DMS153 (cell line): ENCODE measurements at regions not wholly inside any gene's neighbourhood (a gene's known extent, or its start where the extent isn't known, plus 50 kb on each side); places are given as distances from the start of the nearest gene placed in this dataset.

Experiments used
- DNase-seq: peaks from one replicate; lab custom pipeline; 2025; lab: John Stamatoyannopoulos, UW

DNA sequence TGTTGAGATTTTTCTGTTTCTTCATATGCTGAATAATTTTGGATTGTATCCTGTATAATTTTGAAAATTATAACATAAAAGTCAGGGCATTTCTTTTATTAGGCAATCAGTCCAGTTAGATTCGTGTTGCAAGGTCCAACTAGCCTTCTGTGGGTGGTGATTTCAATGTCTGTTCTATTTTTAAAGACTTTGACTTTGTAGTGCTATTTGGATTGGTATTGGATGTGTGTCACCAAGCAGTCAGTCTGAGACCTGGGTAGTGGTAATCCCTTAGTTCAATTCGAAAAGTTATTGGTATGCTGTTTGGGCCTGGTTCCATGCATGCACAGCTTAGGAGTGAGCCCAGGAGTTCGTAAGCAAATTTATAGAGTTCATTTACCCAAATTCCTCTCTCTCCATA, 82.2 kb downstream of the EPDR1 start:
- DNase-seq: no peak

DNA sequence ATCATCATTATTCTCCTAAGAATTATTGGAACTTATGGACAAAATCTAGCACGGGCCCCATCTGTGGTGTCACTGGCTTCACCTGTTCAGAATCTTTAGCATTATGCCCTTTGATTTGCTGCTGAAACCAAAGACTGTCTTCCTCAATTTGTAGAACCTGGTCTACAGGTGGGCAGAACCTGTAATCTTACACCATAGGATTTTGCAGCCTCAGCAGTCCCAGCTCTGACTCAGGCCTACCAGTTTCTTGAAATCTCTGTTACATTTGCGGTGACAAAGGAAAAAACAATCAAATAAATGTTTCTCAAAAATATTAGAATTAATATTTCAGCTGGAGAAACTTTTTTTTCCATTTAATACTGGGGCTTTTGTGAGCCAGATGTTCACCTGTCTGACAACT, 86.1 kb downstream of the EPDR1 start:
- DNase-seq: no peak

DNA sequence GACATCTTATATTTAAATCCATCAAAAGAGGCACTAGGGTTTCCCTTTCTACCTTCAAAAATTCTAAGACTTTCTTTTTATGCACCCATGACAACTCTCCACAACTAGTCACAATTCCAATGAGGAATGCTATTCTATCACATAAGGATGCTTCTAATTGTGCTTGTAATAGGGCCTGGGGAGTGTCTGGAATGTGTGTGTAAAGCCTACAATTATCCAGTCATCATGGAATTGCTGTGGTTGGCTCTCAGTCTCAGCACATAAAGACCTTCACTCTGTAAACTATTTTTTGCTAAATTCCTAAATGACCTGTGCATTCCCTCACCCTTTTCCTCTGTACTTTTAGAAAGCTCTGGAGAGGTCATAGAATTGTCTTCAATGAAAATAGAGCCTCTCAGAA, 86.7 kb downstream of the EPDR1 start:
- no peak for DNase-seq

GRCh38 chr7:38013246-38013645, 92.8 kb downstream of the EPDR1 start:
- DNase-seq: no peak

DNA sequence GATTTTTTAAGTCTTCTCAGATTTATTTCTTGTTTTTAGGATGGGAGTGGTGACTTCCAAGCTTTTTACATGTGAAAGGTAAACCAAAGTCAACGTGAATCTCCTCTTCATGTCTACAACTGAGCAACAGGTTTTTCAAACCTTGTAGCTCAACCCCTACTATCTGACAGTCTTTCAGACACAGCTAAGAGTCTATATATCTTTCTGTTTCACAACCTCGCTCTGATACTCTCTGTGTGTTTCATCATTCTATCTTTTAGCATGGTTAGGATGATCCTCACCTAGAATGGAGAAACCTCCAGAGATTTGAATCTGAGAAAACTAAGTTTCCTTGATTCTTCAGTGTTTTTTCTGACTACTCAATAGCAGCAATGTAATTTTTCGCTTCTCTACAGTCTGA, 96.1 kb downstream of the EPDR1 start:
- DNase-seq: no peak

DNA sequence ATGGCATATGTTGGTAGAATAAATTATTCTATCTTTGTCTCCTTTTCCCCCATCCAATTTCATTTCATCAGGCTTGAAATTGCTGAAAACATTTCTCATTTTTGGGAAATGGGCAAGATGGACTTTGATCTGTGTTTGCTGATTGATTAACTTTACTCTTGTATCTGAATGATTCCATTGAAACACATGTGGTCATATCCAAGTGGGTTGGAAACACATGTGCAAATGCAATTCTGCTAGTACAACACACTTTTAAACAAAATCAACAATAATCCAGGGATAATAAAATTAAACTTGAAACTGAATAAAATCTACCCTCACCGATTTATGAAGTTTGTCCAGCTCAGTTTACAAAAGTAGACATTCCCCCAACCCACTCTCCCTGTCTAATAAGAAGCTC, 96.9 kb downstream of the EPDR1 start:
- DNase-seq: no peak

- DNase-seq: no peak
Observed at GRCh38 chr7:38020121-38020785, 99.8 kb downstream of the EPDR1 start.

- no peak for DNase-seq
Observed at GRCh38 chr7:38021892-38022291, 101.5 kb downstream of the EPDR1 start.

DNA sequence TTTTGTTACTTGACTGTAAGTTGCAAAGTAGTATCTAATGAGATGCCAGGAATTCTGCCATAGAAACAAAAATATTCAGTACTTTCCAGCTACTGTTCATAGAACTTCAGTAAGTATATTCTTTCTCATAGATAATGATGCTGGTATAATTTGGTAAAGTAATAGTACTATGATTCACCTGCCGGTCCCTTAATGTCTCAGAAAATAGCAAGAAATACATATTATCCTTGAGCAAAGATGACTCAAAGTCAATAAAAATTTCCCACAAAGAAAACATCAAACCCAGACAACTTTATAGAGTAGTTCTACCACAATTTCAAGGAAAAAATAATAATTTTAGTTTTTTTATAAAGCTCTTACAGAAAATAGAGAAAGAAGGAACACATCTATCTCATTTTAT, 105.4 kb downstream of the EPDR1 start:
- DNase-seq: no peak

GRCh38 chr7:38027884-38028455, 107.5 kb downstream of the EPDR1 start:
- no peak for DNase-seq

DNA sequence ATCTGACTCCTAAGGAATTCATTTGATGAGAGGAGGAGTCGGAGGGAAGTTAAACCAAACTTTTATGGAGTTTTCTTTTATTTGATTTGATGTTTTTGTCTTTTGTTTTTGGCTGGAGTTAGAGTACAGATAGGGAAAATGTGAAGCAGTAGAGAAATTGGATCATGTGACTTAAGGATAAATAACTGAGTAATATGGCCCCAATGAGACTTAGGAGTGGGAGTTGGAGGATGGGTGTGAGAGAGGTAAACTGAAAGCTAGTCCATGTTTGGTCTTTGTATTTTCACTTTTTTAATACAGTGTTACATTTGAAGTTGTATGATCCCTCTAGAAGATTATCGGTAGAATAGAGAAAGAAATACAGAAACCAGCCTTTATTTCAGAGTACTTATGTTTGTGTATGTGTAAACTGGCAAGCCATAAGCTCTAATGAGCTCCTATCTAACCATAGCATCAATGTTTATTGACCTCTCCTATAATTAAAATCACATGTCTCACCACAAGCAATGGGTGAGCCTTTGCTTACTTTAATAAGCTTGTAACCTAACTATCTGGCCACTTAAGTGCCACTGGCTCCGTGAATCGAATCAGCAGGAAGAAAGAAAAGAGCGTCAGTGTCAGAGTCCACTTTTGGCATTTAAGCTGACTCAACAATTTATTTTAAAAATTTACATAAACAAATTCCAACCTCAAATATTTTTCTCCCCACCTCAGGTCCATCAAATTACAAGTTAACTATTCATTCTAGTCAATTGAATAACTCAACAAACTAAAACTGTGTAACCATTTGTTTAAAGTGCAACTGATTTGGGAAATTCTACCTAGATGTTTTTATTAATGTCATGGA, 113.8 kb downstream of the EPDR1 start:
- no peak for DNase-seq

GRCh38 chr7:38040831-38041230, 120.4 kb downstream of the EPDR1 start:
- no peak for DNase-seq

DNA sequence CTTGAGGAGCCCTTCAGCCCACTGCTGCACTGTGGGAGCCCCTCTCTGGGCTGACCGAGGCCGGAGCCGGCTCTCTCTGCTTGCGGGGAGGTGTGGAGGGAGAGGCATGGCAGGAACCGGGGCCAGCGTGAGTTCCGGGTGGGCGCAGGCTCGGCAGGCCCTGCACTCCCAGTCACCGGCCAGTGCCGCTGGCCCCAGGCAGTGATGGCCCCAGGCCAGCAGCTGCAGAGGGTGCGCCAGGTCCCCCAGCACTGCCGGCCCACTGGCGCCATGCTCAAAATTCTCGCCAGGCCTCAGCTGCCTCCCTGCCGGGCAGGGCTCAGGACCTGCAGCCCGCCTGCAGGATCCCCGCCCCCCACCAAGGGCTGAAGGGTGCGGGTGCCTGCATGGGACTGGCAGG, 128.4 kb upstream of the STARD3NL start:
- no peak for DNase-seq

DNA sequence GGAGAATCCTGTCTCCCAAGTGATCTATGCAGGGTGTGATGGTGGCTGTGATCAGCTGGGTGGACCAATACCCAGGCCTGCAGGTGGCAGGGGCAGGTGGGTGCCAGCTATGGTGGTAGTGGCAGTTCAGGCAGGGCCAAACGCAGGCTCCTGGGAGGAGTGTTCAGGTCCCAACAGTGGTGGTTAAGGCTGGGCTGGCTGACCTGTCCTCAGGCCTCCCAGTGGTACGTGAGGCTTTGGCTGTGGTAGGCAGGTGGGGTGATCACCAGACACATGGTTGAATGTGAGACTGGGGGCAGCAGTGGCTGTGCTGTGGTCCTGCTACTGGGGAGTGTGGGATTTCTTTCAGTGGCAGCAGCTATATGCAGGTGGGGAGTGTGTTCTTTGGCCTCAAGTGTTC, 126.7 kb upstream of the STARD3NL start:
- DNase-seq: no peak

GRCh38 chr7:38051786-38052185, 126.3 kb upstream of the STARD3NL start:
- DNase-seq: no peak

DNA sequence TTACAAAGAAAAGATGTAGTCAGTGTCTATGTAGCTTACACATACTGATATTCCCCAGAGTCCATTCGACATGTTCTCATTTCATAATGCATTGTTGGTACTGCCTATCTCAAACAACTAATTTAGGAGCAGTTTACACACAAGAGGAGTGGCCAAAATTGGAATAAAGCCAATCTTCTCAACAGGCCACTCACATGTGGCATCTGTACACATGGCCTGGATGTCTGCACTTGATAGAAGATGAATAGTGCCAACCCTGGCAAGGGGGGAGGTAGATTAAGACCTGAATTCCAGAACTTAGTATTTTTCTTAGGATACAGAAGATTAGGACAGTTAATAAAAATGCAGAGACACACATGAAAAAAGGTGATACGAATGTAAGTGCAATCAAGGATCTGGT, 125.3 kb upstream of the STARD3NL start:
- DNase-seq: peak; percentile 9

- no peak for DNase-seq
Observed at GRCh38 chr7:38054199-38054598, 123.8 kb upstream of the STARD3NL start.

DNA sequence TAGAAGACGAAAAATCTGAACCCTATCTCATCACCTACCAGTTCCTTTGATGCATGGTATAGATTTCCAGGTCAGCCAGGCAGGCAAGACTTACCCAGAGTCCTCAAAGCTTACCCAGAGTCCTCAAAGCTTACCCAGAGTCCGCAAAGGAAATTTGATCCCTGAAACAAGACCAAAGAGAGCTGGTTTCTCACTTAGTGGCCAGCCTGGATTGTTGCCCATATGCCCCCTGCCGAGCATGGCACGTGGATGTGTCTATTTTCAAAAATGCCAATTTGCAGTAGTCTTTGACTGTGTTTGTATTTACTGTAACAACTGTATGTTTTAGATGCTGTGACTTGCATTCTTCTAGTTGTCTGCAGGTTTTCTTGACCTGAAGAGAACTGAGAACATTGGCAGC, 120.2 kb upstream of the STARD3NL start:
- DNase-seq: no peak

DNA sequence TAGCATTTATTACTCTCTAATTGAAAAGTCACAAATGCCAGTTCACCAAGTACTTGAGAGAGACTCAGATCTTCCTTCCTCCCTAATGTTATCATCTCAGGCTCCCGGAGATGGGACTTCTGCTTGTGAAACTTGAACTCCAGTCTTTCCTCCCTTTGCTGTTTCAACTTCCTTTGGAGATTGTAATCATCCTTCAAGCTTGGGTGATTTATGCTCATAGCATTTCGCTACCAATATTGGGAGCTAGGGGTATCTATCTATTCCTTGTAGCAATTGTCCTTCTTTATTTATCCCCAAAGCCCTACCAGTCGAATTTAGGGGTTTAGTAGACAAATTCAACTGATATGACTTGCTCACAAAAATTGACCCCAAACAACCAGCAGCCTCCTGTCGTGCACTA, 117.9 kb upstream of the STARD3NL start:
- no peak for DNase-seq

- no peak for DNase-seq
Observed at GRCh38 chr7:38060637-38061036, 117.4 kb upstream of the STARD3NL start.

DNA sequence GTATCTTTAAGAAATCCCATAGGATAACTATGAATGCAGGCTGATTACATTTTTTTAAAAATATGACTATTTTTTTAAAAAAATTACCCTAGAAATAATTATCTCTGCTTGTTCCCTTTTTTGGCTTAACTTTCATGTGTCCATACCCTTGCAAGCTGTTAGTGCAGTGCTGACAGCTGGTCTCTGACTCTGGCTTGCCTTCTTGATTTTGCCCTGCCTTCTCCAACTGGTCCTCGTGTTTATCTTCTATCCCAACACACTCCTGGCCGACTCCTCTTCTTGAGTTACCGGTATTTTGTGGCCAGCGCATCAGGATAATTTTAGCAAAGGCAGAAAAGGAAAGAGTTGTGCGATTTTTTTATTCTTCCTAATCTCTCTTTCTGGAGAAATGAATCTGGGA, 111.7 kb upstream of the STARD3NL start:
- no peak for DNase-seq

DNA sequence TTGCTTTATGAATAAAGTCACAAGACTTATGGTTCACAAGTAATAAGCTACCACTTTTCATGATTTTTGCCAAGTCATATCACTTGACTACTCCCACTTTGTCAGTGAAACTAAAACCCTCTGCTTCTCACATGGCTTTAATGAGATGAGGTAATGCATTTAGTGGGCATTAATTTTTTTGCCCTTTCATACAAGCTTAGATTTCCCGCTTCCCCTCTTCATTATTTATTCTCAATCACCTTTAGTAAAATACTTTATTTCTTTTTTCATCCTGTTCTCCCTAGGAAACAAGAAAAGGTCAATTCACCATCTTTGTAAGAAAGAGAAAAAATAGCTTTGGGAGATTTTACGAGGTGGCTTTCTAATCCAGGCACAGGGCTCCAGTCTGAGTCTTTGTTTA, 109.6 kb upstream of the STARD3NL start:
- DNase-seq: no peak

- DNase-seq: no peak
Observed at GRCh38 chr7:38069052-38069451, 109.0 kb upstream of the STARD3NL start.
